ENCODE measurements at regions not wholly inside any gene's neighbourhood (a gene's known extent, or its start where the extent isn't known, plus 50 kb on each side); places are given as distances from the start of the nearest gene placed in this dataset.

DNA sequence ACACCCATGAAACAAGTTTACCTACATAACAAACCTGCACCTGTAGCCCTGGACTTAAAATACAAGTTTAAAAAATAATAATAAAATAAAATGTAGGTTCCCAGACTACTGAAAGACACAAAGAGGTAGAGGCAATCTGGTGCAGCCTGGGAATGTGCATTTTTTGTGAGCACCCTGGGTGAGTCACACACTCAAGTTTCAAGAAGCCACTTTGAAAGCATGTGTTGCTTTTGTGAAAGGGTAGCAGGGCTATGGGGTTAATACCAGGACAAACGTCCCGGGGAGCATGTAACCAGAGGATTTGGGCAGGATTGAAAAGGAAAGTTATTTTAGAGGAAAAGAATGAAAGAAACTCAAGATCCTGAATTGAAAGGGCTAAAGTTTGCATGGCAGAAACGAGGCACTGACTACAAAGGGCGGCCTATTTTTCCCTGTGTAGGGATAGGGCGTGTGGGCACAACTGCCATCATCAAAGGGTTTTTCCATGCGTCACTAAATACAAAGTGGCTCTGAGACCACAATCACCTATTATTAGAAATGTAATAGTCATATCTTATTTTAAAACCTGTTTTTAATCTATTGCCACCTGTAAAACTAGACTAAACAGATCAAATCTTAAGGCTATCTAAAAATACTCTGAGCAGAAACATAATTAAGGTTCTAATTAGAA is 314.9 kb downstream of the COG6 start:
- DNase-seq (ENCODE audit: low read depth) = no peak

DNA sequence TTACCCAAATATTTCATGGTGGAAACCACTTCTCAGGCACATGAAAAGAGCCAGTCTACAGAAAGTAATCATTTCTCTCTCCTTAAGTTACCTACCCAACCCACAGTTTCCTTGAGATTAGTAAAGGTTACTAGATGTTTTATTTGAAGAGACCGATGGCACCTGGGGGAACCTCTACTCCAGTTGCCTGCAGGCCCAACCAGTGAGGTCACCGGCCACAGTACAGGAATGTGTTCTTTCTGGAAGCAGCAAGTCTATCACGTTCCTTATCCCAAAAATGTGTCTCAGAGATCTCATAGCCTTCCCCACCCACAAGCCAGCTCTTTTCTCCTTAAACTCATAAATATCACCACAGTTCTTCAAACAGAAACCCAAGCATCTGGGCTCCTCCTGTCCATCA is 316.1 kb downstream of the COG6 start:
- no peak for DNase-seq (ENCODE audit: low read depth)

DNA sequence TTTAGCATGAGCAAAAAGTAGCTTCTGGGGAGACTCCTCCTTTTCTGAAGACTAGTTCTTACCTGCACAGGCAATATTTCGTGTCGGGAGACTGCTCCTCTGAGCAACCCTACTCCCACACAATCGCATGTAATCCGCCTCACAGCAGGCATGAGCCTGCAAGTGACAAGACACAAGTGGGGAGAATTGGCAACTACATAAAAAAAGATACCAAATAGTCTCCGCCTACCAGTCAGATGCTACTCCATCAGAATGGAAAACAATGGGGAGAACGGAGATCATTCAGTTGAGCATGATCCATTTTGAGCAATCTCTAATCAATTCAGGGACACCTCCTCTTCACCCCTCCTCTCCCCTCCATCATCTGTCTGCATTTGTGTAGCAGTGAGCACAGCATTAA is 321.0 kb downstream of the COG6 start:
- no peak for DNase-seq (ENCODE audit: low read depth)

DNA sequence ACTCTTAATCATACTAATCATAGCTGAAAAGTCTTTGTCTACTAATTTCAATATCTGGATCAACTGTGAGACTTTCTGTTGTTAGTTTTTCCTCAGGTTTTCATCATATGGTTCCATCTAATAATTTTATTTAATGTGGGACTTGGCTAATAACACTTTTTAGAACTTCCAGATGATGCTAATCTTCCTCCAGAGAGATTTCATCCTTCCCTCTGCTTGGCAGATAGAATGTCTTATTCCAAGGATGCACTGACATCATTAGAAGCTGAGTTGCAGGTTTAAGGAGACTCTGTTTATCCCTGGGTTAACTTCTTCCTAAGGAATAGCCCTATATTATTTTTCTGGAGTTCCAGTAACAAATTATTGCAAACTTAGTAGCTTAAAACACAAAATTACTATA is 325.6 kb downstream of the COG6 start:
- DNase-seq (ENCODE audit: low read depth) = no peak

DNA sequence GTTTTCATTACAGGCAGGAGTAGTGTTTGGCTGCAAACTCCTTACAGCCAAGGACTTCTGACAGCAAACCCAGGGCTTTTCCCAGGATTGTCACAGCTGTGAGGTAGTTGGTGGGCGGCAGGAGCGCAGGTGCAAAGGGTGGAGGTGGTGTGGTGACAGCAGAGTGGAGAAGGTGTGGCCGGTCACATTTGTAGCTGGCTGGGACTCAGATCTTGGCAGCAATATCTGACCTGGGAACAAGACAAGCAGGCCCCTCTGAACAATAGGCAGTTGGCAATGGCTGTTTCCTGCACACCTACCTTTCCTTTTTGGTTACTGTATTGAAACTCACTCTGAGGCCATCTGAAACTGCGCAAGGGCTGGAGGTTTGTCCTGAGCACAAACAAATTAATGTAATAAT is 327.3 kb downstream of the COG6 start:
- DNase-seq (ENCODE audit: low read depth) = no peak

DNA sequence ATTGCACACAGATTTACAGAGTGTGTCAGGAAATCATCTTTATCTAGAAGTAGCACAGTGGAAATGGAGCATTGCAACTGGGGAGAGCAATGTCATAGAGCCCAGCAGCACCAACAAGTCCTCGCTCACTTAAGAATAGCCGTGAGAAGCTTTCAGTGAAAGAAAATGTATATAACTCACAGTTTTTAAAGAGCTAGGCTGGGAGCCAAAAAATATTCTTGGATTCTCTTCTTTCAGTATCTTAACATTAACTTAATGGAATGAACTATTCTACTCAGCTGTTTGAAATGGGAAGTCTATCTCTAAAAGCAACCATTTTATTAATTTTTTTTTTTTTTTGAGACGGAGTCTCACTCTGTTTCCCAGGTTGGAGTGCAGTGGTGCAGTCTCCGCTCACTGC is 329.6 kb downstream of the COG6 start:
- no peak for DNase-seq (ENCODE audit: low read depth)

DNA sequence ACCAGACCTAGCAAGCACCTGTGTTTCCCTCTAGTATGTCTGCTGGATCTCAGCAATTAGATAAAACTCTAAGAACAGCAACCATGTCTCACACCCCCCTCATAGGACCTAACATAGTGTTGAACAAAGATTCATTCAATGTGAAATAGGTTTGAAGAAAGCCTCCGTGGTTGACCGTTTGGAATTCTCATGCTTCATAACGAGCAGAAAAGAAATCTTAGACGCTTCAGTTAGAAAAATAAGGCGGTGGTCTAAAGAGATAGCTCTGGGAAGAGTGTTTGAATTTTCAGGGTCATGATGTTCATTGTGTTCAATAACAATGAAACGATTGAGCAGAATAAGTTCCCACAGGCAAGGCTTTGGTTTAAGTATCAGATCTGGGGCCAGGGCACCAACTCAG is 332.9 kb downstream of the COG6 start:
- no peak for DNase-seq (ENCODE audit: low read depth)

DNA sequence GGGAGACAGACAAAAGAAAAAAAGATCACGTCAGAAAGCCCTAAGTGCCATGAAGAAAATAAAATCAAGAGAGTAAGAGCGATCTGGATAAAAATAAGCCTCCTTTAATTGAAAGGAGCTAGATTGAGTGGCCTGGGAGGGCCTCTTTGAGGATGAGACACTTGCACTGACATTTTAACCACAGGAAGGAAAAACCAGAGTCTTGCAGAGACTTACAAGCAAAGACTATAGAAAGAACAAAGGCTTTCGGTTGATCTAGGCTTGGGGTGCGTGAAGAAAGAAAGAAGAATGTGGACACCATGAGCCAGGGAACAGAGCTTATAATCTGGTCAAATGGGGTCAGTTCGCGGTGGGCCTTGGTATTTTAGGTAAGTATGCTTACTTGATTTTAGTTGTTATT is 342.7 kb downstream of the COG6 start:
- no peak for DNase-seq (ENCODE audit: low read depth)

DNA sequence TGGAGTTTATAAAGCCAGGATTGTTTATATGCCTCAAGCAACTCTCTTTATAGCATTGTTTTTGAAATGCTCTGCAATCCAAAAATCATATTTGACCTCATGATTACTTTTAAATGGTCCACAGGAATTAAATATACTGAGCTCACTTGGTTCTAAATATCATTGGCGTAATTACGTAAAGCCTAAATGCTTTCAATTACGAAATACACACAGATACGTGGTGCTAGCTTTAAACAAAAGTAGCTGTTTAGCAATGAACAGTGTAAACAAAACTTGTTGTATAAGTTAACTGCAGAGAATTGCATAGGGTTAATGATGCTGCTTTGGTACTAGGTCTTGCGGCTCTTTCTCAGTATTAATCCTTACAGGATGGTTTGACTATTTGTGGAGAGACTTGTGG is 346.6 kb downstream of the COG6 start:
- no peak for DNase-seq (ENCODE audit: low read depth)

DNA sequence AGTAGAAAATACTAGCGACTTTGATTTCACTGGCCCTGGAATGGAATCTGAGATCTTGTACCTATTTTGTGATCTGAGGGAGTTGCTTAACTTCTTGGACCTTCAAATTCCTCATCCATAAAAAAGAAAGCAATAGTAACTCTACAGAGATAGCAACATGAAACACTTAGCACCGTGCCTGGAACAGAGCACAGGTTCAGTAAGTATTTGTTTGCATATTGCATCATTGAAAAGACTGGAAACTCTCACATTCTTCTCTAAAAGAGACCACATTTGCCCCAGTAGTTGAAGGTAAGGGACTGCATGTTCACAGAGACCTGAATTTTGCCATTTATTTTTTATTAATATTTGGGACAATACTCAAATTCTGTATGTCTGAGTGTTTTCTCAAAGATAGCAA is 358.1 kb downstream of the COG6 start:
- DNase-seq (ENCODE audit: low read depth) = no peak

DNA sequence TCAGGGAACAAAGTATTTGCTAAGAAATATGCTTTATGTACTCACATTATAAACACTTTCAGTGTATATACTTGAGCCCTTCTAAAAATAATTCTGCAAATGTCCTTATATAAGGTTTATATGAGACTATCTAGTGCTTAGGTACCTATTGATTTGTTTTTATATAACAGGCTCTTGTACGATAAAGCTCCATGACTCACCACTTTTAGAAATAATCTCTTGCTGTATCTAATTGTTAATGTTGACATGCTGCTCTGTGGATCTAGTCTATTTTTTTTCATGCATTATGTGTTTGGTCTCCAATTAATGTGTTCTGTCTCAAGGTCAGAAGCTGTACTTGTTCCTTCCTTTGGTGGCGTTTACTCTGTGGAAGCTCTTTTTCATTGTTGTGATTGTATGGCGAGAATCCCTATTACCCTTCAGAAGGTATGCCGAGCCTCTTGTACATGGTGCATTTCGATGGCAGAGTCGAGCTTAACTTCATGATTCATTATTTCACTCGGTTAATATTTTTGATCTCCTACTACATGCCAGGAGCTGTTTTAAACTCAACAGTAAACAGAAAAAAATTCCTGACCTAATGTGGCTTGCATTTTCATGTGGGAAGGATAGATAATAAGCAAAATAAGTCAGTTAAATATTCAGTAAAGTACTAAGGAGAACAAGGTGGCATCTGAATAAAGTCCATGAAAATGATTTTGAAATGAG is 361.6 kb downstream of the COG6 start:
- no peak for DNase-seq (ENCODE audit: low read depth)

DNA sequence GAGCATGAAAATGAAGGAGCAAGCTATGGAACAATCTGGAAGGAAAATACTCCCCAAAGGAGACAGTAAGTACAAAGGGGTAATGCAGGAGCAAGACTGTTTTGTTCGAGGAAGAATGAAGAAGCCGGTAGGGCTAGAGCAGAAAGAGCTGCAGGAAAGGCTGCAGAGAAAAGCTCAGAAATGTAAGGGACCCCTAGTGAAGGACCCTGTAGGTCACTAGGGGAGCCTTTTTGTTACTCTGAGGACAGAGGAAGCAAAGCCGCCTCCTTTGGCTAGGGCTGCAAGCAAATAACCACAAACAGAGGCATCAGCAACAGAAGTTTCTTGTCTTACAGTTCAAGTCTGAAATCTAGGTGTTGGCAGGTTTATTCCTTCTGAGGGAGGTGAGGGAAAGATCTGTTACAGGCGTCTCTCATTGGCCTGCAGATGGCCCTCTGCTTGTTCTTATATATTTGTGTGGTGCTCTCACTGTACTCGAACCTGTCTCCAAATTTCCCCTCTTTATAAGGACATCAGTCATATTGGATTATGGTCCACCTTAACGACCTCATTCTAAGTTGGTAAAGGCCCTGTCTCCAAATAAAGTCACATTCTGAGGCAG is 362.3 kb downstream of the COG6 start:
- no peak for DNase-seq (ENCODE audit: low read depth)

DNA sequence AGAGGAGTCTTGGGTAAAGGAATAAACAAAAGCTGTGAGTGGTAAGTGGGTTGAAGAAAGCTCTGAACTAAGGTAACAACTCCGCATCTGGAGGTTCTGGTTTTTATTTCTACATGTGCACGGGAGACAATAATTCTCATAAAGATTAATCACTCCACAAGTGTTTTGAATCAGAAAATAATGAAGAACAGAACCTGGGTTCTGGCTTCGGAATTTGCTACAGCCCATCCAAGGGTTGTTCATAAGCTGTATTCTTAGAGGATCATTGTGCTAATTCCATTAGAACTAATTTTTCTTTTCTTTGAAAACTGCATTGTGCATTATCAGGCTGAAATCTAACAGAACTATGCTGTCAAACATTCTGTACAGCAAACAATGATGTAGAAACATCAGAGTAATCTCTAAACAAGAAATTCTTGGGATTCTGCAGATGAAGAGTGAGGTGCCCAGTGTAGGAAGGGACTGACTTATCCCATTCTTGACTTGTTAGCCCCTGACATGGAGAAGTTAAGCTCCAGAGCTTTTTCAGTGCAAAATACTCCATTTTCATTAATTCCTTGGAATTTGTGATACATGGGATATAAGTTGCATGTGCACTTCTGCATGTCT is 368.2 kb downstream of the COG6 start:
- DNase-seq (ENCODE audit: low read depth) = no peak

DNA sequence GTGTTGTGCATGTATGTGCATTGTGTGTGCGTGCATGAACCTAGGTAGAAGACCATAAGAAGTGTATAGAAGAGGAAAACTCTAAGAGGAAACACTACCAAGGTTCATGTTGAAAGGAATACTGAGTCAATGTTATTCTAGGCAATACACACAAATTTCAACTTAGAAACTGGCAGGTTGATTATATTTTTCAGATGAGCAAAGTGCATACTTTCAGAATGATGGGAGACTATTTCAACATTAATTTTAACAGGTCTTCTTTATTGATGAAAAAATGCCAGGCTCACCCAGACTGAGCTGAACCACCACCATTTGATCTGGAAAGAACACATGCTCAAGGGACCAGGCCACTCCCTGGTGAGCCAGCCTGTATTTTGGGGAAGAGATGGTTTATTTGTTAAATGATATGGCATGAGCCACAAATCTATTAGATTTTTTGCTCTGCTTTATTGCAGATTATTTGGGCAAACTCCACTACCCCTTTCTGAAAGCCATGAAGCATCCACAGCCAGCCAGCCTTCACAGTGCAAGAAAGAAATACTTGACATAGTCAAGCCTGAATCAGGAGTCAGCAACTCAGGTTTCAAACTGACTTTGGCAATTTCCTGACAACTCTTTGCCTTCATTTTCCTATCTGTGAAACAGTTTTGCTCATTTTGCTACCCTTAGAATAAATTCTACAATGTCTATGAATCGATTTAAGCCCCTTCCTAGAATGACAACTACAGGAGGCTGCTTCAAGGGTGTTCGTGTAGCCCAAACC is 368.9 kb downstream of the COG6 start:
- no peak for DNase-seq (ENCODE audit: low read depth)

DNA sequence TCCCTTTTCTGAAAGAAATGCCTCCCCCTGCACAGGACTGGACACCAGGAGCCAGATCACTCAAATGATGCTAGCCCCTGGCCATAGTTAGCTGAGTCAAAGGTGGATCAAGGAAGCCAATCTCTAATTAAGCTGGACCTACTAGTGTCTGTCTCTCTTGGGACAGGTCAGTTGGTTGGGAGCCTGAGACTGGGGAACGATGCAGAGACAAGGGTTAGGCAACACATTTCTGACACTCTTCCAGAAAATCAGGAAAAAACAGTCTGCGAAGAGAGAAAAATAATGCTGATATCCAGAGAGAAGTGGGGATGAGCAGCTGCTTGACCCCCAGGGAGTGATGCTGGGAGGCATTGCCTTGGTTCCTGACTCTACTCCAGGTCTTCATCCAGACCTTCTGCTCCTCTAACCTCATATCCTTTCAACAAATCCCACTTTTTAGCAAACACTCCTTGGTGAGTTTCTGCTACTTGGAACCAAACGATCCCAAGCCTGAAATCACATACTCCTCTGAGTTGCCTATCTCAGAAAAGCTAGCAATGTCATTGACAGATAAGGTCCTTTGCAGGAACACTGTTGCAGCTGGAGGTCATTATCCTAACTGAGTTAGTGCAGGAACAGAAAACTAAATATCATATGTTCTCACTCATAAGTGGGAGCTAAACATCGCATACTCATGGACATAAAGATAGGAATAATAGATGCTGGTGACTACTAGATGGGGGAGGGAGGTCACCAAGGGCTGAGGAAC is 369.7 kb downstream of the COG6 start:
- no peak for DNase-seq (ENCODE audit: low read depth)

DNA sequence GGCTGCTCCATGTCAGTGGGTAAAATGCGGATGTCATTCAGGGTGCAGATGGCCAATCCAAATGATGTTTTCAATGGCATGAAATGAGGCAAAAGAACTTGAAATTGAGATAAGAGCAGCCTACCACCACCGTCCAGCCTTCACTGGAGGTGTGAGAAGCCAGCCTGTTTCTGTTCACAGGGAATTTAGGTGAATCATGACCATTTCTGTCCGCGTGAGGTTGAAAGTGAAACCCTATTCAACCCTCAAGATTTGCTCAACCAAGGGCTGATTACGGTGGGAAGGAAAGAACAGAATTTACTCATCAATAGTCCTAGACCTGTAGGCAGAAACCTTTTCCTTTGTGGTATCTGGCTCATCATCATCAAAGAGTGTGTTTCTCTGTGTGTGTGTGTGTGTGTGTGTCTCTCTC is 370.7 kb downstream of the COG6 start:
- peak; percentile 2 for DNase-seq (ENCODE audit: low read depth)

DNA sequence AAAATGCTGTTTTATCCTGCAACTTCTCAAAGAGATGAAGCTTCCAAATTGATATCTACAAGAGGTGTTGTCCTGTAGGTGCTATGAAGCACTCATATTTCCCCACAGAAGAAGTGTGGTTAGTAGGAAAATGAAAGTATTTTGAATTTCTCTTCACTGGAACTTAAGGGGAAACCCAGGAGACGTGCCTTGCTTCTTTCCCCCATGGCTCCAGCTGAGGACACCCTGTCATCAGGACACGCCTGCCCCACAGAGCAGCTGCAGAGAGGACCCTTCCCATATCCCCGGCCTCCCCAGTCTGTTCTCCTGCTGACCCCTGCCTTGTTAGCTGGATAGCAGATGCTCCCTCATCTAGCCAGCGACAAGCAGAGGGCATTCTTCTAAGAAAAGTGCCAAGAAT is 371.3 kb downstream of the COG6 start:
- no peak for DNase-seq (ENCODE audit: low read depth)

DNA sequence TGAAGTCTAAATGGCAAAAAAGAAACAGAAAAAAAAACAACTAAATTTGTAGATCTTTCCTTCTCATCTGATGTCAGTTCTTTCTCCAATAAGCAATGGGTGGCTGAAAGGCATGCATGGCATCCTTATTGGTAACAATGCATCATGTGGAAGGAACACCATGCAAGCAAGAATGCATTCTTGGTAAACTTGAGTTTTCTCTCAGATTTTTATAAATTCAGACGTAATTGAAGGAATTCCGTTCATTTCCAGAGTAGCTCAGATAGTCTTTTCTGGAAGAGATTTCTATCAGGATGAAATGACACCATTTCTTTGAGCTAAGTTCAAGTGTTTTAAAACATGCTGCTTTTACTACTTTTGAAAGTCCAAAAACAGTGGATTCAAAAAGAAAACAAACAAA is 373.0 kb downstream of the COG6 start:
- no peak for DNase-seq (ENCODE audit: low read depth)

DNA sequence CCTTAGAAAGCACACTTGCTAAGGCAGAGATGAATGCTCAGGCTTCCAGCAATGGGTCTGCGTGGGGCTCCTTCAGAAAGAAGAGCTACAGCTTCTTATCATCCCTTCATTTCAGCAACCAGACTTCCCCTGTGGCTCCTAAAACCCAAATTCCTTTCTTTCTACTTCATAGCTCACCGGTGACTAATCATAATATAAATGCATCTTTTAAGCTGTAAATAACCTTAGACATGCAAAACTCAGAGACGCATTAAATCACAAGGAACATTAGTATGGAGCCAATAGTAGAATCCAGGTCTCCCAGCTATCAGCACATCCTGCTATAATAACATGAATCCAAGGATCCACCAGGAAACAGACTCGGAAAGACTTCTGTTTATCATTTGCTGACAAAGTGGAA is 375.6 kb downstream of the COG6 start:
- no peak for DNase-seq (ENCODE audit: low read depth)

DNA sequence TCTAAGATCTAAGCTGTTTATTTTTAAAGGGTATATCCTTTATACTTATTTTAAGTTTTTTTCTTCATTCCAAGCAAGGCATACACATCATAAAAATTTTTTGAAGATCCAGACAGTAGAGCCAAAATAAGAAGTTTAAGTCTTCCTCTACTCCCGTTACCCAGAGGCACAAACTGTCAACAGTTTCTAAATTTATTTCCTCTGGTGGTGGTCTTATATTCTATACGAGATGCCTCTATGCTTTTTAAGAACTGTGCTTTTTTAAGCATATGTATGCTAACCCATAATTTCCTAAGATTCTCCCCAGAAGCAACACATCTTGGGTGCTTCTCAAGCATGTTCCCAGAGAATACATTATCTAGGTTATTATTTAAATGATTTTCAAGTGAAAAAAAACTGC is 383.6 kb downstream of the COG6 start:
- DNase-seq (ENCODE audit: low read depth) = no peak

DNA sequence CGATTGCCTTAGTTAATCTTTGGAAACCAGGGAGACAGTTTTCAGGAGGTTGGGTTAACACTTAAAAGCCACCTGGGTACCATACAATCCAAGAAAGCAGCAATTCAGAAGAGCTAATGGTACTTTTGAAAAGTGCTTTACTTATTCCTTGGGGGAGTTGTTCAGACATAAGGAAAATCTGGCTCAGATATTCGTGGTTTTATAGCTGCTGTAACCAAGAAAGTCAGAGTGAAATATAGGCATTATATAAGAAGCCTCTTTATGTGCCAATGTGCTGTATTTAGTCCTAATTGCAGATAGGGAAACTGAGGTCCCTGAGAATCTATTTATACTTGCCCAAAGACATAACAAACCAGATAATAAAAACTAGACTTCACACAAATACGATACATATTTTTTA is 387.5 kb downstream of the COG6 start:
- DNase-seq (ENCODE audit: low read depth) = no peak

DNA sequence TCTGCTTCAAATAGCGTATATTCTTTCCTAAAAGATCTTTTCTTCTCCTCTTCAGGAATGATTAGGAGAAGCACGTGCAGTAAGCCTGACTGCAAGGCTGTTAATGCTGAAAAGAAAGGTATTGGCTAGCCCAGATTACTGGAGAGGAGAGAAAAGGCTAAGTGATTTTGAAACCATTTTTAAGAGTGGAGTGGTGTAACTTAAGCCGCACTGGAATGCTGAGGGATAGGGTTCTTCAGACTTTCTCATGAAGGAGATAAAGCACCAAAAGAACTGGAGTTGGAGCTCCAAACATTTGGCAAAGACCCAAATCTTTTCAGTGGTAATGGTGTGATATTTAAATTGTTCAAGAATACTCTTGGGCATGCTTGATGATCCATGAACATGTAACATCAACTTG is 388.3 kb downstream of the COG6 start:
- DNase-seq (ENCODE audit: low read depth) = no peak

Measured in T-helper 22 cell (primary cell).